HG03439 (cell line): ENCODE measurements at regions not wholly inside any gene's neighbourhood (a gene's known extent, or its start where the extent isn't known, plus 50 kb on each side); places are given as distances from the start of the nearest gene placed in this dataset.
"Not testable (repeated sequence)": the region's sequence is repeated elsewhere in the genome, so short reads cannot be mapped to it uniquely, and the experiment has no call there.

Source experiments
- ATAC-seq: cut with Tn5 transposase; IDR thresholded peaks from one replicate; pipeline ENCODE4 v1.9.1; 2021; ENCODE audit warnings: mild to moderate bottlenecking, moderate library complexity; ENCODE audit not compliant: unreplicated experiment

DNA sequence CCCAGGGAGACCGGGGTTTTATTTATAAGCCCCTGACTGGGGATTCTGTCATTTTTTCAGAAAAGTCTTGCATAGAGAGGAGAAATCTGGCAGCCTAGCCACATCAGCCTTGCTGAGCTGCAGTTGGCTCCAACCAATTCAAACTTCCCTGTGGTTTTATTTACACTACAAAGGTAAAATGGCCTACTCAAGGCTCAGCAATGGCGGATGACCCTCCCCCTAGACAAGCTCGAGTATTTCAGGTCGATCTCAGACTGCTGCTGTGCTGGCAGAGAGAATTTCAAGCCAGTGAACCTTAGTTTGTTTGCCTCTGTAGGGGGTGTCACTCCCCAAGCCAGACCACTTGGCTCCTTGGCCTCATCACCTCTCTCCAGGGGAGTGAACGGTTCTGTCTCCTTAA, 52.9 kb downstream of the CDY2A start:
- not testable (repeated sequence) for ATAC-seq

DNA sequence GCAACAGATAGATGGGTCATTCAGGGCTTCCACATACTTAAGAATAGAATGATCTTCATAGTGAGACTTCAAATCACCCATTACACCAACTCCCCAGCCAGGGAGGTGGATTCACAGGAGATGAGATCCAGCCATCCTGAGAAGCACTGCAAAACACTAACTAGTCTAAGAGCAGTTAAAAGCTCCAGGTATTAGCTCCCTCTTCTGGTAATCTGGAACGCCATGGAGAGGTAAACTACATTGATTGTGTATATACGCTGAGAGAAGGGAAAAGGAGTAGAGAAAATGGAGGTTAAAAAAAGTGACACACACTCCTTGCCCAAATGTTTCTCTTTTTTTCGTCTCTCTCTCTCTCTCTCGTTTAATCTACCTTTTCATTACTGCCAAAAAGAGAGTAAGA, 60.3 kb downstream of the CDY2A start:
- ATAC-seq, result not testable (repeated sequence)

- ATAC-seq, result not testable (repeated sequence)
These were observed 60.9 kb downstream of the CDY2A start for GRCh38 chrY:18086361-18086977.

GRCh38 chrY:18087943-18088655, 62.5 kb downstream of the CDY2A start:
- ATAC-seq, result not testable (repeated sequence)

DNA sequence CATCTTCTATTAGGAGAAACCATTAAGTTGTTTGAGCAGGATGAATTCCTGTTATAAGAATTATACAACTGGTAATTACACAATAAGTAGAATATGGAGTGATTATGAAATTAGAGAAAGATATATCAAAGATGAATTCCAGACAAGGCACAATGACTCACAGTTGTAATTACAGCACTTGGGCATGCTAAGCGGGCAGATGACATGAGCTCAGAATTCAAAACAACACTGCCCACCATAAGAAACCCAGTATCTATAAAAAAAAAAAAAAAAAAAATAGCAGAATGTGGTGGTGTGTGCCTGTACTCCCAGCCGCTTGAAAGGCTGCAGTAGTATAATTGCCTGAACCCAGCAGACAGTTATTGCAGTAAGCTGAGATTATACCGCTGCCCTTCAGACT, 67.4 kb downstream of the CDY2A start:
- ATAC-seq, result not testable (repeated sequence)

GRCh38 chrY:18105691-18106090, 80.1 kb downstream of the CDY2A start:
- ATAC-seq, result not testable (repeated sequence)

DNA sequence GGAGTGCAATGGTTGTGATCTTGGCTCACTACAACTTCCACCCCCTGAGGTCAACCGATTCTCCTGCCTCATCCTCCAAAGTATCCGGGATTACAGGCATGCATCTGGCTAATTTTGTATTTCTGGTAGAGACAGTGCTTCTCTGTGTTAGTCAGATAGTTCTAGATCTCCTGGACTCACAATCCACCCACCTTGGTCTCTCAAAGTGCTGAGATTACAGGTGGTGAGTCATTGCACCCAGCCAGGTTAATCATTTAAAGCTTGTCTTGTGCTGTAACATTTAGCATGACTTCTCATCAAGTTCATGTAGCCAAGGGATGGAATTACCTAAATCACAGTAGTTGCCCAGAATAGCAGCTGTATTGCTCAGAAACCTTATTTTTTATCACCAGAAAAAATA, 92.8 kb downstream of the CDY2A start:
- not testable (repeated sequence) for ATAC-seq

- not testable (repeated sequence) for ATAC-seq
These were observed 112.1 kb downstream of the CDY2A start for GRCh38 chrY:18137718-18138117.

GRCh38 chrY:18139311-18140007, 113.9 kb downstream of the CDY2A start:
- not testable (repeated sequence) for ATAC-seq

DNA sequence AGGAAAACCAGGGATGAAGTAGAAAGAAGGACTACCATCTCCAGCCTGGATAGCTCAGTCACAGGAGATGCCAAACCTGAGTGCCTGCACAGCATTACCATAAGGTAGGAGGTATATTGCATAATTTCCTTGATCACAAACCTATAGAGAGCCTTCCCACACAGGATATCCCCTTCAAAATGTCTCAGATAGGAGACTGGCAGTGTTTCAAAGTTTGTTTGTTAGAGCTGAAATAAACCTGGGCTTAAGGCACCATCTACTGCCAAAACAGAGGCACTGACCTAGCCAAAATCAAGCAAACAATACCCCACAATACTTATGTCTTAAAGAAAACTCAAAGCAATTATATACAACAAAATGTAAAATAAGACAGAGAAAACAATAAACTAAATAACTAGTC, 120.8 kb downstream of the CDY2A start:
- ATAC-seq, result not testable (repeated sequence)

- not testable (repeated sequence) for ATAC-seq
These were observed 127.0 kb downstream of the CDY2A start for GRCh38 chrY:18152626-18153025.

DNA sequence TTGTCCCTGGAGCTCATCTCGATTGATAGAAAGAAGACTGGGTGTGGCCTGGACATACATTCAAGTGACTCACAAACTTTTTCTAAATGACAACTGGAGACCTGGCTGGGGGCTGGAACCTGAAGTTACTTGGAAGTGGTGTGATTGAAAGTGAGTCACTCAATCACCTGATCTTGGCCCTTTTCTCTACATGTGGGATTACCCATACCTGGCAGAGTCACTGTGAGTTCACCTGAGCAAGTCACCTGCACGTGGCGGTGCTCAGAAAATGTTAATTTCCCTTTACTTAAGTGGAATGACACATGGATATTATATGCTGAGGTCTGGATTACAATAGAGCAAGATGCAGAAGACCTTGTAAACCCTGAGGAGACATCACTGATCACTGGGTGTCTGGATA, 140.2 kb downstream of the CDY2A start:
- not testable (repeated sequence) for ATAC-seq

DNA sequence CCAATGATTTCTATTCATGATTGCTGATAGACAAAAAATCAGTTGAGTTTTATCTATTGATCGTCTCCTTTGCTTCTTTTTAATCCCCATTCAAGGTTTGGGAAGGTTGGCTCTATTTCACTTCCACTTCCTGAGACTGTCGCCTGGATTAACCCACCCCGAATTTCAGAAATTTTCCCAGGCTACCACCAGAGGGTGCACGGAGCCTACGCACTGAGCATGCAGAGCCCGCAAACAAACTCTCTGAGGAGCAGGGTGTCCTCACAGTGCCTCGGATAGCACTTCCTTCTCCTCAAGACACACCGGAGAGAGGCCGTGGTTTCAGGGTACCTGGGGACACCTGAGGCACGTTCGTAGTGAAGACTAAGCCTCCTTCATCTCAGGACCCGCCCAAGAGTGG, 150.5 kb downstream of the CDY2A start:
- ATAC-seq, result not testable (repeated sequence)

DNA sequence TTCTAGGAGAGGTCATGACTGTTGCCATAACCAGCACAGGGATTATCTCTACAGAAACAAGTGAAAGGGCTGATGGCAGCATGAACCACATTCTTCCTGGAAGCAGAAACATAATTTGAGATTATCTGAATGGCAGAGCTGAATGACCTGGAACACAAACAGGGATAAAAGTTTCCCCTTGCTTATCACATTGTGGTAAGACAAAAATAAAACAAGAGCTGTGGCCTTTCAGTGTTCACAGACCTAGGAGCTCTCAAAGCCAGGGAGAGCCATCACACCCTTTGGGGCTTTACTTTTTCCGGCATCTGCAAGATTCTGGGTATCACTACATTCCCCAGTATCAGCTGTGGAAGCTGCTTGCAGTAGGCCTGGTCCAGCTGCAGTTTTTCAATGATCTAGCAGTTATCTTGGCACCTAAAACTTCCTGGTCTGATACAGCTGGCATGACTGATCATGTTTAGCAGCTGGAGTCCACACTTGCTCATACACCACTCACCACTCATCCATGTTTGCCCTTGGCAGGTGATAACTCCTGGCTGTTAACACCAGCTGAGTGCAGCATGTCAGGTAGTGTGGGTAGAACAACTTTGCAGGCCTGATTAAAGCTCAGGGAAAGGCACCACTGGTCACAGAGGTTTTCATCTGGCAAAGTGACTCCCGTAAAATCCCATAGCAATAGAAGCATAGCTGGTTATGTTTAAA, 163.5 kb downstream of the CDY2A start:
- ATAC-seq, result not testable (repeated sequence)

- ATAC-seq, result not testable (repeated sequence)
These were observed 212.0 kb downstream of the CDY2A start for GRCh38 chrY:18237580-18237979.

DNA sequence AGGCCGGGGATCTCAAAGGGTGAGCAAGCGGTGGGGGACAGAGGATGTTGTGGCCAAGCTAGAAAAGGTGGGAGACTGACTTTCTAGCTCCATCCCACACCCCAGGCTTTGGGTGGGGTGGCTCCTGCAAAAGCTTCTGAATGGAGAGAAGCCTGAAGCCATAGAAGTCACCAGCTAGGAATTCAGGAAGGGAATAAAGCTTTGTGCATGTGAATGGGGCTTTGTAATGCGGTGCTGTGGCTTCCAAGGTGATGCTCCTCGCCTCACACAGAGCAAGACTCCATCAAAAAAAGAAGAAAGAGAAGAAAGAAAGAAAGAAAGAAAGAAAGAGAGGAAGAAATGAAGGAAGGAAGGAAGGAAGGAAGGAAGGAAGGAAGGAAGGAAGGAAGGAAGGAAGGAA, 237.0 kb downstream of the CDY2A start:
- ATAC-seq, result not testable (repeated sequence)

GRCh38 chrY:18271126-18271525, 245.5 kb downstream of the CDY2A start:
- not testable (repeated sequence) for ATAC-seq

- not testable (repeated sequence) for ATAC-seq
These were observed 252.2 kb upstream of the HSFY1 start for GRCh38 chrY:18294353-18294752.

DNA sequence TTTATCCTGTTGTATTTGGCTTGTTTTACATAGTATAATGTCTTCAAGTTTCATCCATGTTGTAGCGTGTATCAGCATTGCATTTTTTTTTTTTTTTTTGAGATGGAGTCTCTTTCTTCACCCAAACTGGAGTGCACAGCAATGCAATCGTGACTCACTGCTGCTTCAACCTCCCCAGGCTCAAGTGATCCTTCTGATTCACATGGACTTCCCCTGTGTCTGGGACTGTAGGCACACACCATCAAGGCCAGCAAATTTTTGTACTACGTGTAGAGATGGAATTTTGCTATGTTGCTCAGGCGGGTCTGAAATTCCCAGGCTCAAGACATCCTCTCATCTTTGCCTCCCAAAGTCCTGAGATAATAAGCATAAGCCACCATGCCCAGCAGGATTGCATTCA, 248.1 kb upstream of the HSFY1 start:
- not testable (repeated sequence) for ATAC-seq

DNA sequence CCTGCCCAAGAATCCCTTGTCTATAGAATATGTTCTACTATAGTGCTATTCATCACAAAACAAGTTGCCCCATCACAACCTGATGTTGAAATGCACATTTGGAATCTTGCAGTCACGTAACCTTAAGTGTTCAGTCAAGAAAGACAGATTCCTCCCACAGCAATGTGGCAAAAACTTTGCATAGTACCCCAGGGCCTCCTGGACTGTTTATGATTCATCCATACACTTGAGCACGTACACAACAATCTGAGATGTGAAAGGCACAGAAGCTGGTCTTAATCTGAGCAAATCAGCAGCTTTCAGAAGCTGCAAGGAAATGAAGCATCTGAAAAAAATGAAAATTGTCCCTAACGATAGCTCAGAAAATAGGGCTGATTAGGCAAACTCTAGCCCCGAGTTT, 240.2 kb upstream of the HSFY1 start:
- ATAC-seq, result not testable (repeated sequence)

GRCh38 chrY:18311853-18312252, 234.7 kb upstream of the HSFY1 start:
- ATAC-seq, result not testable (repeated sequence)
